DND-41 (cell line): ENCODE measurements at regions not wholly inside any gene's neighbourhood (a gene's known extent, or its start where the extent isn't known, plus 50 kb on each side); places are given as distances from the start of the nearest gene placed in this dataset.
"Not testable (repeated sequence)": the region's sequence is repeated elsewhere in the genome, so short reads cannot be mapped to it uniquely, and the experiment has no call there.

ENCODE experiments used
- ATAC-seq: fragments of 200-7000 bp; cut with Tn5 transposase; 3 replicates; pipeline ENCODE4 v1.9.1; 2021; ENCODE audit warnings: low read depth; ENCODE audit not compliant: insufficient read depth
- DNase-seq: peaks from one replicate; pipeline ENCODE4 v3.0.0-alpha.2; 2020
- H2AFZ ChIP-seq: 2 replicates; pipeline ENCODE4 v1.6.0; 2012; ENCODE audit warnings: low read depth, low read length
- H3K27ac ChIP-seq: 2 replicates; pipeline ENCODE4 v1.5.1; 2012; ENCODE audit warnings: low read length, inconsistent platforms
- H3K27me3 ChIP-seq: fragments of 200-600 bp; sonication (generic); 2 replicates; pipeline ENCODE4 v1.6.0; 2012; ENCODE audit warnings: low read length, mild to moderate bottlenecking, inconsistent platforms; ENCODE audit not compliant: insufficient read depth, poor library complexity
- H3K36me3 ChIP-seq: 2 replicates; pipeline ENCODE4 v1.5.1; 2012; ENCODE audit warnings: low read length, inconsistent platforms; ENCODE audit not compliant: insufficient read depth
- H3K4me1 ChIP-seq: 2 replicates; pipeline ENCODE4 v1.5.1; 2012; ENCODE audit warnings: mild to moderate bottlenecking, low read length; ENCODE audit not compliant: insufficient read depth
- H3K4me2 ChIP-seq: 2 replicates; pipeline ENCODE4 v1.6.0; 2012; ENCODE audit warnings: mild to moderate bottlenecking, moderate library complexity, low read length, inconsistent platforms; ENCODE audit not compliant: insufficient read depth
- H3K4me3 ChIP-seq, 2 experiments: fragments of 200-600 bp in 1 of 2; shearing (Covaris generic) in 1 of 2; 2 replicates each; pipeline ENCODE4 v1.5.1; 2012 to 2016; ENCODE audit warnings: inconsistent platforms in 2 of 2, low read length in 2 of 2, mild to moderate bottlenecking in 2 of 2, low read depth in 1 of 2, moderate library complexity in 1 of 2
- H3K79me2 ChIP-seq: 2 replicates; pipeline ENCODE4 v1.6.0; 2012; ENCODE audit warnings: low read length, inconsistent platforms; ENCODE audit not compliant: insufficient read depth
- H3K9ac ChIP-seq: 2 replicates; pipeline ENCODE4 v1.6.0; 2012; ENCODE audit warnings: low read depth, mild to moderate bottlenecking, inconsistent platforms, low read length, moderate library complexity
- H3K9me3 ChIP-seq: 2 replicates; pipeline ENCODE4 v1.5.1; 2012; ENCODE audit warnings: low read length, moderate library complexity, mild to moderate bottlenecking, inconsistent platforms; ENCODE audit not compliant: insufficient read depth, severe bottlenecking
- H4K20me1 ChIP-seq: 2 replicates; pipeline ENCODE4 v1.6.0; 2012; ENCODE audit warnings: low read length; ENCODE audit not compliant: insufficient read depth
- CTCF ChIP-seq: IDR thresholded peaks from 2 replicates; pipeline ENCODE4 v1.5.1; 2012; ENCODE audit warnings: borderline replicate concordance, low read length, moderate library complexity, mild to moderate bottlenecking; ENCODE audit not compliant: poor library complexity, severe bottlenecking; ENCODE audit errors: extremely low read depth
- EZH2 ChIP-seq: IDR thresholded peaks from 3 replicates; pipeline ENCODE4 v1.6.1; 2012; ENCODE audit warnings: borderline replicate concordance, low read depth, mild to moderate bottlenecking, moderate library complexity, low read length, inconsistent platforms; ENCODE audit not compliant: severe bottlenecking

GRCh38 chrX:1140236-1140681 is 72.2 kb downstream of the CRLF2 start:
- no peak for DNase-seq
- H3K4me2 ChIP-seq: no peak overlapping the region
- no peak for TF ChIP-seq CTCF
- H3K79me2 ChIP-seq: no peaks in the 10 kb centered on the region
- no peak overlapping the region for H3K4me3 ChIP-seq
- no peaks in the 10 kb centered on the region for H3K27me3 ChIP-seq
- no peak overlapping the region; the same call in 1 of the 2 replicates for H2AFZ ChIP-seq
- no peak overlapping the region for H3K9ac ChIP-seq
- H3K36me3 ChIP-seq: no peaks in the 10 kb centered on the region
- ATAC-seq: no peak
- no peaks in the 10 kb centered on the region for H3K4me1 ChIP-seq
- no peaks in the 10 kb centered on the region for H3K9me3 ChIP-seq
- no peak overlapping the region for H3K27ac ChIP-seq
- no peaks in the 10 kb centered on the region for H4K20me1 ChIP-seq

- Histone ChIP-seq H3K4me3 (no peak overlapping the region), H3K4me1 (no peaks in the 10 kb centered on the region), H4K20me1 (no peaks in the 10 kb centered on the region), H3K4me2 (no peak overlapping the region), H3K79me2 (no peaks in the 10 kb centered on the region), H3K27ac (no peak overlapping the region), H3K9ac (no peak overlapping the region), H3K9me3 (no peaks in the 10 kb centered on the region), H2AFZ (no peak overlapping the region), H3K36me3 (no peaks in the 10 kb centered on the region), H3K27me3 (no peaks in the 10 kb centered on the region)
- no peak for DNase-seq
- TF ChIP-seq CTCF: no peak
- no peak for TF ChIP-seq EZH2
- no peak for ATAC-seq
These were observed 73.3 kb downstream of the CRLF2 start for GRCh38 chrX:1139185-1139500.

GRCh38 chrX:1138476-1139184 is 73.8 kb downstream of the CRLF2 start:
- Histone ChIP-seq H3K9me3 (no peaks in the 10 kb centered on the region), H3K4me2 (no peak overlapping the region), H4K20me1 (no peaks in the 10 kb centered on the region), H3K36me3 (no peaks in the 10 kb centered on the region), H3K27ac (no peak overlapping the region), H2AFZ (no peak overlapping the region), H3K4me3 (no peak overlapping the region), H3K4me1 (no peaks in the 10 kb centered on the region), H3K79me2 (no peaks in the 10 kb centered on the region), H3K9ac (no peak overlapping the region), H3K27me3 (no peaks in the 10 kb centered on the region)
- no peak for DNase-seq
- TF ChIP-seq CTCF: no peak
- TF ChIP-seq EZH2: no peak
- ATAC-seq: no peak

GRCh38 chrX:1137531-1137930 is 74.9 kb downstream of the CRLF2 start:
- ATAC-seq (no peak), DNase-seq (no peak)
- H3K4me2 ChIP-seq: no peak overlapping the region
- no peaks in the 10 kb centered on the region for H3K4me1 ChIP-seq
- H3K79me2 ChIP-seq: no peaks in the 10 kb centered on the region
- no peaks in the 10 kb centered on the region for H3K9me3 ChIP-seq
- H3K27me3 ChIP-seq: no peaks in the 10 kb centered on the region
- no peak overlapping the region for H3K27ac ChIP-seq
- no peak overlapping the region for H3K4me3 ChIP-seq
- H3K9ac ChIP-seq: no peak overlapping the region
- H4K20me1 ChIP-seq: no peaks in the 10 kb centered on the region
- H3K36me3 ChIP-seq: no peaks in the 10 kb centered on the region
- TF ChIP-seq CTCF (no peak), EZH2 (no peak)
- H2AFZ ChIP-seq: no peak overlapping the region

- not testable (repeated sequence) for DNase-seq, H3K27ac ChIP-seq, ATAC-seq, H3K4me3 ChIP-seq, H3K9ac ChIP-seq, H3K79me2 ChIP-seq, H3K4me1 ChIP-seq, H3K36me3 ChIP-seq, H3K27me3 ChIP-seq, H3K4me2 ChIP-seq, H4K20me1 ChIP-seq, H2AFZ ChIP-seq, H3K9me3 ChIP-seq
These were observed 75.9 kb downstream of the CRLF2 start for GRCh38 chrX:1136582-1136981.
